Lower lobe of right lung (tissue), 2 donors: ENCODE measurements at regions not wholly inside any gene's neighbourhood (a gene's known extent, or its start where the extent isn't known, plus 50 kb on each side); places are given as distances from the start of the nearest gene placed in this dataset.

ENCODE experiments used
- ATAC-seq, 2 donors: fragments of 200-7000 bp; cut with Tn5 transposase; one replicate each; pipeline ENCODE4 v1.9.1; 2020 to 2022; ENCODE audit warnings: mild to moderate bottlenecking in 2 of 2, moderate library complexity in 2 of 2
- DNase-seq: peaks from one replicate; pipeline ENCODE4 v3.0.0-alpha.2; 2020
- H3K27ac ChIP-seq: fragments of 200-600 bp; one replicate; pipeline ENCODE4 v1.8.0; 2022
- H3K27me3 ChIP-seq: fragments of 200-600 bp; one replicate; pipeline ENCODE4 v1.8.0; 2022; ENCODE audit warnings: low read depth
- H3K36me3 ChIP-seq: fragments of 200-600 bp; one replicate; pipeline ENCODE4 v1.8.0; 2022; ENCODE audit warnings: mild to moderate bottlenecking
- H3K4me1 ChIP-seq: fragments of 200-600 bp; one replicate; pipeline ENCODE4 v1.8.0; 2022
- H3K4me3 ChIP-seq: fragments of 200-600 bp; one replicate; pipeline ENCODE4 v1.8.0; 2022; ENCODE audit warnings: mild to moderate bottlenecking
- H3K9me3 ChIP-seq: fragments of 200-600 bp; one replicate; pipeline ENCODE4 v1.8.0; 2022
- intact Hi-C: fragments of 100-400 bp; cut with DNase I; formaldehyde crosslinking; loops from one replicate; pipeline ENCODE4 v1.11.0; 2022
- TF ChIP-seq, protein P1 (sequence below): fragments of 200-600 bp; IDR thresholded peaks from one replicate; pipeline ENCODE4 v1.8.0; 2022; ENCODE audit warnings: antibody characterized with exemption, mild to moderate bottlenecking
- donor health status: DM: no; HTN: yes; CAD: no; lungs with severe emphysema.

DNA sequence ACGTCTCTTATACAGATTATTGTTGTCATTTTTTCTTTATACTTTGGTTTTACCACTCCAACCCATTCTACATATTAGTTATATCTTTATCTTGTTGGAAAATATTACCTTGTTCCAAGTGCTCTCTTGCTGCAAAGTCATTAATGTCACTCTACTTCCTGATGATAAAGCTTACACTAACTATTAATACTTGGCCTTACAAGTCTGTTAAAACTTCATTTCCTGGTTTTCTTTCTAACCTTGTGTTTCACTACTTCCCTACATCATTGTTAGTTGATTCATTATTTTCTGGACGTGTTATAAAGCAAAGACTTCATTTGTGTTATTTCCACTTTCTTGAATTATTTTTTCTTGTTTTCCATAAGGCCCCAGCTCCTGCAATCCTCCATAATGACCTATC lies 382.6 kb upstream of the CDH20 start:
- TF ChIP-seq, protein P1, sequence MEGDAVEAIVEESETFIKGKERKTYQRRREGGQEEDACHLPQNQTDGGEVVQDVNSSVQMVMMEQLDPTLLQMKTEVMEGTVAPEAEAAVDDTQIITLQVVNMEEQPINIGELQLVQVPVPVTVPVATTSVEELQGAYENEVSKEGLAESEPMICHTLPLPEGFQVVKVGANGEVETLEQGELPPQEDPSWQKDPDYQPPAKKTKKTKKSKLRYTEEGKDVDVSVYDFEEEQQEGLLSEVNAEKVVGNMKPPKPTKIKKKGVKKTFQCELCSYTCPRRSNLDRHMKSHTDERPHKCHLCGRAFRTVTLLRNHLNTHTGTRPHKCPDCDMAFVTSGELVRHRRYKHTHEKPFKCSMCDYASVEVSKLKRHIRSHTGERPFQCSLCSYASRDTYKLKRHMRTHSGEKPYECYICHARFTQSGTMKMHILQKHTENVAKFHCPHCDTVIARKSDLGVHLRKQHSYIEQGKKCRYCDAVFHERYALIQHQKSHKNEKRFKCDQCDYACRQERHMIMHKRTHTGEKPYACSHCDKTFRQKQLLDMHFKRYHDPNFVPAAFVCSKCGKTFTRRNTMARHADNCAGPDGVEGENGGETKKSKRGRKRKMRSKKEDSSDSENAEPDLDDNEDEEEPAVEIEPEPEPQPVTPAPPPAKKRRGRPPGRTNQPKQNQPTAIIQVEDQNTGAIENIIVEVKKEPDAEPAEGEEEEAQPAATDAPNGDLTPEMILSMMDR = no peak
- Histone ChIP-seq H3K4me3 (no peak overlapping the region), H3K27ac (no peak overlapping the region), H3K36me3 (no peaks in the 10 kb centered on the region), H3K4me1 (no peaks in the 10 kb centered on the region), H3K9me3 (no peaks in the 10 kb centered on the region), H3K27me3 (no peaks in the 10 kb centered on the region)
- DNase-seq (no peak), ATAC-seq (no peak)
- intact Hi-C loops = no loop called here

DNA sequence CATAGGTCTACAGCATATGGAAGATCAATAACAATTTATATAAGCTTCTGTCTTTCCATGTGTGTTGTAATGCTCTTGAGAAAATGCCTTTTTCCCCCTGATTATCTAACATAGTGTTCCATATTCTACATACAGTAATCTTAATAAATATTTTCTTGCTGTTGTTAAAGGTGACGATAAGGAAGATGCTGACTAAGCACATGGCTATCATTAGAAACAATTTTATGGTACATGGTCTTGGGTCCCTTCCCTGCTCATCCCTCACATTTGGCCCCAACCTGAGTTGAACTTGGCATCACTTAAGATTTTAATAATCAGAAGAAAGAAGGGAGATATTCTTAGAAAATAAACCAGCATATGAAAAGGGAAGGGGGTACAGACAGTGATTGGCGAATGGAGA lies 382.1 kb upstream of the CDH20 start:
- no peaks in the 10 kb centered on the region for H3K36me3 ChIP-seq
- TF ChIP-seq, protein P1 = no peak
- intact Hi-C loops = no loop called here

DNA sequence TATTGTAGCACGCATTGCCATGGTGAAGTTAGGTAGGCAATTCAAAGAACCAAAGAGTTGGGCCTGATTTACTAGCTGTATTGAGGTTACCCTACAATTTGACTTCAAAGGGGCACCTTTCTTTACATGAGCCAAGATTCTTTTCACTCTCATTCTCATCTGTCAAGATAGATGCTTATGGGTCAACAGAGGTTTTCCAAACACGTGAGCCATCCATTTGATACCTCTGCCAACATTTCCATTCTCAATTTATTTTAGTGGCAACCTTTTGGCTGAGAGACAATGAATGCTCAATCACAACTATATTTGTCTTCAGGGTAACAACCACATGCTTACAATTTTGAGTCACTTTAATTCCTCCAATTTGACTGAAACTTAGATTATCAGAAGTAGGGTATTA lies 370.6 kb upstream of the CDH20 start:
- H3K27me3 ChIP-seq = no peaks in the 10 kb centered on the region
- TF ChIP-seq, protein P1 = no peak
- H3K27ac ChIP-seq = no peak overlapping the region
- intact Hi-C loops = no loop called here
- H3K4me3 ChIP-seq = no peak overlapping the region
- DNase-seq = no peak
- H3K36me3 ChIP-seq = no peaks in the 10 kb centered on the region
- no peak for ATAC-seq
- no peaks in the 10 kb centered on the region for H3K4me1 ChIP-seq
- H3K9me3 ChIP-seq = no peaks in the 10 kb centered on the region

More for the DNA sequence above, 382.1 kb upstream of the CDH20 start:
- Histone ChIP-seq H3K4me1 (no peaks in the 10 kb centered on the region), H3K27me3 (no peaks in the 10 kb centered on the region), H3K27ac (no peak overlapping the region), H3K9me3 (no peaks in the 10 kb centered on the region), H3K4me3 (no peak overlapping the region)
- DNase-seq (no peak), ATAC-seq (no peak)

DNA sequence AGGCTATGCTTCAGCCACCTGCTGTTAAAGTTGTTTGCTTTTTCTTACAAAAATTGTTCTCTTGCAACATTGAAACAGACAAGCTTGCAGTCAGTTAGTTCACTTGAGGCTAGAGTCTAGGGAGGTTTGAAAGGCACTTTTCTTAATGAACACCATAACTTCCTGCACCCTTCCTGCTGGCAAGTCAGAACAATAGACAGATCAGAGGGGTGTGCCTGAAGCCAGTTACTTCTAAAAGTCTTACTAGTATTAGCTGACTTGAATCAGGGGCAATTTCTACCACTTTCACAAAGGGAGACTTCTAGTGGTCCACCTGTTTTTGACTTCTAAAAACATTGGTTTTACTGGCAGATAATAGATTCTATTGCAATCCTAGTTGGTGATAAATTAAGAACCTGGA lies 367.4 kb upstream of the CDH20 start:
- no peak overlapping the region for H3K27ac ChIP-seq
- no peak for ATAC-seq
- TF ChIP-seq, protein P1 = no peak
- no peaks in the 10 kb centered on the region for H3K36me3 ChIP-seq
- DNase-seq = no peak
- intact Hi-C loops = no loop called here
- no peaks in the 10 kb centered on the region for H3K4me1 ChIP-seq
- no peaks in the 10 kb centered on the region for H3K9me3 ChIP-seq
- H3K27me3 ChIP-seq = no peaks in the 10 kb centered on the region
- H3K4me3 ChIP-seq = no peak overlapping the region

DNA sequence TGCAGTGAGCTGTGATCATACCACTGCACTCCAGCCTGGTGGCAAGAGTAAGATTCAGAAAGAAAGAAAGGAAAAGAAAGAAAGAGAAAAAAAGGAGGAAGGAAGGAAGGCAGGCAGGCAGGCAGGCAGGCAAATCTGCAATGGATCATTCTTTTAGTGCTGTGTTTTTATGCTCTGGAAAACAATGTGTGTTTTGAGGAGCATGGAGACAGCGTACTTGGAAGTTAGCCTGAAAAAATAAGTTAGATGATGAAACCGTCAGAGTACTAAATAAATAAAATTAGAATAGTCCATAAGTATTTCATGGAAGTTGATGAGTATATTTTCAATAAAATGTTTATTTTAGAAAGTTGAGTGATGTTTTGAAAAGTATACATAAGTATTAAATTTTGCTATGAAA lies 366.4 kb upstream of the CDH20 start:
- Histone ChIP-seq H3K9me3 (no peaks in the 10 kb centered on the region), H3K27ac (no peak overlapping the region), H3K27me3 (no peaks in the 10 kb centered on the region), H3K4me1 (no peaks in the 10 kb centered on the region), H3K36me3 (no peaks in the 10 kb centered on the region), H3K4me3 (no peak overlapping the region)
- ATAC-seq (no peak), DNase-seq (no peak)
- TF ChIP-seq, protein P1 = no peak
- intact Hi-C loops = no loop called here

DNA sequence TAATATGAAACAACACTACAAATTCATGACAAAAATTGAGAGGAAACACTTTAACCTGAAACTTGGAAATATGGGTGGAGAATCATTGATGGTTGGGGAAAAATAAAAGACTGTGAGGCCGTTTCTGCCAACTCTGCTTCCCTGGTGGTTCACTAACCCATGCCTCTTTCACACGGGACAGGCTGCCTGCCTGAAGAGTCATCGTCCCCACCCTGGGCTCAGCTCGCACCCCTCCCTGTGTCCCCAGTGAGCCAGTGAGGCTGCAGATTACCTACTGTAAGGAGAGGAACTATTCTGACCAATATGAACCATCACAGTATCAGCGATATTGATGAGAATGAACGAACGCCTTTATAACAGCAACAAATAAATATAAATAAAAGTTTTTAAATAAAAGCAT lies 357.8 kb upstream of the CDH20 start:
- DNase-seq (no peak), ATAC-seq (no peak)
- no peak overlapping the region for H3K4me3 ChIP-seq
- no peak overlapping the region for H3K27ac ChIP-seq
- no peaks in the 10 kb centered on the region for H3K4me1 ChIP-seq
- H3K36me3 ChIP-seq = no peaks in the 10 kb centered on the region
- no peaks in the 10 kb centered on the region for H3K27me3 ChIP-seq
- intact Hi-C loops = no loop called here
- TF ChIP-seq, protein P1 = no peak
- H3K9me3 ChIP-seq = no peaks in the 10 kb centered on the region
